OCI-LY3 (cell line): ENCODE measurements at regions not wholly inside any gene's neighbourhood (a gene's known extent, or its start where the extent isn't known, plus 50 kb on each side); places are given as distances from the start of the nearest gene placed in this dataset.
"Not testable (repeated sequence)": the region's sequence is repeated elsewhere in the genome, so short reads cannot be mapped to it uniquely, and the experiment has no call there.

ENCODE experiments used
- H2AFZ ChIP-seq: fragments of 200-600, 300-600 bp; shearing (Covaris generic); 2 replicates; pipeline ENCODE4 v1.6.0; 2014; ENCODE audit warnings: antibody characterized with exemption, low read depth, low read length
- H3K27ac ChIP-seq: fragments of 200-600, 300-600 bp; sonication (generic); 2 replicates; pipeline ENCODE4 v1.5.1; 2014; ENCODE audit warnings: mild to moderate bottlenecking, low read length, moderate library complexity, mixed read lengths
- H3K27me3 ChIP-seq: fragments of 200-600, 300-600 bp; sonication (generic); 2 replicates; pipeline ENCODE4 v1.6.1; 2014; ENCODE audit warnings: low read depth, low read length, mixed read lengths
- H3K36me3 ChIP-seq: fragments of 200-600, 300-600 bp; sonication (generic); replicated peaks from 2 replicates; pipeline ENCODE3; 2014; ENCODE audit warnings: low read depth, low read length, mixed read lengths
- H3K4me1 ChIP-seq: fragments of 300-600, 200-600 bp; sonication (generic); 2 replicates; pipeline ENCODE4 v1.6.1; 2014; ENCODE audit warnings: low read length, mixed read lengths
- H3K4me2 ChIP-seq: fragments of 200-600, 300-600 bp; sonication (generic); 2 replicates; pipeline ENCODE4 v1.6.1; 2014; ENCODE audit warnings: low read length, mixed read lengths
- H3K4me3 ChIP-seq: fragments of 300-600, 200-600 bp; sonication (generic); 2 replicates; pipeline ENCODE4 v1.5.1; 2014; ENCODE audit warnings: antibody characterized with exemption, mild to moderate bottlenecking, low read length, moderate library complexity
- H3K79me2 ChIP-seq: fragments of 300-600, 200-600 bp; shearing (Covaris generic); 2 replicates; pipeline ENCODE4 v1.6.1; 2014; ENCODE audit warnings: mild to moderate bottlenecking, low read length, mixed read lengths
- H3K9ac ChIP-seq: fragments of 300-600, 200-600 bp; shearing (Covaris generic); 2 replicates; pipeline ENCODE4 v1.6.0; 2014; ENCODE audit warnings: mild to moderate bottlenecking, low read length, moderate library complexity
- H3K9me3 ChIP-seq: fragments of 200-600, 300-600 bp; shearing (Covaris generic); 2 replicates; pipeline ENCODE4 v1.6.1; 2014; ENCODE audit warnings: low read length, mixed read lengths; ENCODE audit not compliant: insufficient read depth
- H4K20me1 ChIP-seq: fragments of 200-600, 300-600 bp; sonication (generic); 2 replicates; pipeline ENCODE4 v1.6.1; 2016; ENCODE audit warnings: low read length, mixed read lengths; ENCODE audit not compliant: insufficient read depth

DNA sequence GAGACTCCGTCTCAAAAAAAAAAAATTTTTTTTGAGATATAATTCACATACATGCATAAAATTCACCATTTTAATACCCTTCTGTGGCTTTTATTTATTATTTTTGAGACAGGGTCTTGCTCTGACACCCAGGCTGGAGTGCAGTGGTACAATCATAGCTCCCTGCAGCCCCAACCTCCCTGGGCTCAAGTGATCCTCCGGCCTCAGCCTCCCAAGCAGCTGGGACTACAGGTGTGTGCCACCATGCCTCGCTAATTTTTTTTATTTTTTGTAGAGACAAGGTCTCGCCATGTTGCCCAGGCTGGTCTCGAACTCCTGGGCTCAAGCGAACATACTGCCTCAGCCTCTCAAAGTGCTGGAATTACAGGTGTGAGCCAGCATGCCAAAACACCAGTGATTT lies 305.9 kb downstream of the GOLGA6L6 start:
- not testable (repeated sequence) for H3K4me2 ChIP-seq, H3K4me1 ChIP-seq, H4K20me1 ChIP-seq, H3K27ac ChIP-seq, H3K36me3 ChIP-seq, H3K9ac ChIP-seq, H3K27me3 ChIP-seq, H3K79me2 ChIP-seq, H3K9me3 ChIP-seq, H2AFZ ChIP-seq, H3K4me3 ChIP-seq

DNA sequence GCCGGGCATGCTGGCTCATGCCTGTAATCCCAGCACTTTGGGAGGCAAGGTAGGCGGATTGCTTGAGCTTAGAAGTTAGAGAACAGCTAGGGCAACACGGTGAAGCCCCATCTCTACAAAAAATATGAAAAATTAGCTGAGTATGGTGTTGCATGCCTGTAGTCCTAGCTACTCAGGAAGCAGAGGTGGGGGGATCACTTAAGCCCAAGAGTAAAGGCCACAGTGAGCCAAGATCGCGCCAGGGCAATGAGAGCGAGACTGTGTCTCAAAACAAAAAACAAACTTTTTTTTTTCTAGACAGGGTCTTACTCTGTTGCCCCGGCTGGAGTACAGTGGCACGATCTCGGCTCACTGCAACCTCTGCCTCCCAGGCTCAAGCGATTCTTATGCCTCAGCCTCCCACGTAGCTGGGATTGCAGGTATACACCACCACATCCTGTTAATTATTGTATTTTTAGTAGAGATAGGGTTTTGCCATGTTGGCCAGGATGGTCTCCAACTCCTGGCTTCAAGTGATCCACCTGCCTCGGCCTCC lies 307.5 kb downstream of the GOLGA6L6 start:
- not testable (repeated sequence) for H3K27ac ChIP-seq, H3K4me2 ChIP-seq, H3K27me3 ChIP-seq, H3K79me2 ChIP-seq, H3K36me3 ChIP-seq, H3K4me1 ChIP-seq, H3K9ac ChIP-seq, H4K20me1 ChIP-seq, H2AFZ ChIP-seq, H3K9me3 ChIP-seq, H3K4me3 ChIP-seq

DNA sequence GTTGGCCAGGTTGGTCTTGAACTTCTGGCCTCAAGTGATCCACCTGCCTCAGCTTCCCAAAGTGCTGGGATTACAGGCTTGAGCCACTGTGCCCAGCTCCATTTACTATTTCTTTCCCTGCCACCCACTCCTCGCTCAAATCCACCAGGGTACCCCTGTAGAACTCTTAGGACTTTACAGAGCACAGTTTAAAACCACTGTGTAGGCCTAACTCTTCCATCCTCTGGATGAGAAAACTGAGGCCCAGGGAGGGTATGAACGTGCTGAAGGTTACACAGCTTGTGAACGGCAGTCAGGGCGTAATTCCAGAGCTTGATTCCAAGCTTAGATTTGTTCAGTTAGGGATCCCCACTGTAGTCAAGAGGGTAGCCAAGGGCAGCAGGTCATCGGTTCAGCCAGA lies 309.1 kb downstream of the GOLGA6L6 start:
- not testable (repeated sequence) for H2AFZ ChIP-seq, H3K9me3 ChIP-seq, H3K27ac ChIP-seq, H3K27me3 ChIP-seq, H3K4me3 ChIP-seq, H3K4me1 ChIP-seq, H3K4me2 ChIP-seq, H3K79me2 ChIP-seq, H4K20me1 ChIP-seq, H3K9ac ChIP-seq, H3K36me3 ChIP-seq

DNA sequence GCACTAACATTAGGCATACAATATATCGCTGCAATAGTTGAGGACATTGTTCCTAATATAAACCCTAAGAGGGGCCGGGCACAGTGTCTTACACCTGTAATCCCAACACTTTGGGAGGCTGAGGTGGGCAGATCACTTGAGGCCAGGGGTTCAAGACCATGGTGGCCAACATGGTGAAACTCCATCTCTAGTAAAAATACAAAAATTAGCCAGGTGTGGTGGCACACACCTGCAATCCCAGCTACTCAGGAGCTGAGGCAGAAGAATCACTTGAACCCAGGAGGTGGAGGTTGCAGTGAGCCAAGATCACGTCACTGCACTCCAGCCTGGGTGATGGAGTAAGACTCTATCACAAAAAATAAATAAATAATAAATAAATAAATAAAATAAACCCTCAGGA lies 310.9 kb downstream of the GOLGA6L6 start:
- H3K79me2 ChIP-seq, H4K20me1 ChIP-seq, H3K27ac ChIP-seq, H3K4me2 ChIP-seq, H3K36me3 ChIP-seq, H3K4me3 ChIP-seq, H3K4me1 ChIP-seq, H3K9ac ChIP-seq, H3K27me3 ChIP-seq, H2AFZ ChIP-seq, H3K9me3 ChIP-seq: not testable (repeated sequence)

DNA sequence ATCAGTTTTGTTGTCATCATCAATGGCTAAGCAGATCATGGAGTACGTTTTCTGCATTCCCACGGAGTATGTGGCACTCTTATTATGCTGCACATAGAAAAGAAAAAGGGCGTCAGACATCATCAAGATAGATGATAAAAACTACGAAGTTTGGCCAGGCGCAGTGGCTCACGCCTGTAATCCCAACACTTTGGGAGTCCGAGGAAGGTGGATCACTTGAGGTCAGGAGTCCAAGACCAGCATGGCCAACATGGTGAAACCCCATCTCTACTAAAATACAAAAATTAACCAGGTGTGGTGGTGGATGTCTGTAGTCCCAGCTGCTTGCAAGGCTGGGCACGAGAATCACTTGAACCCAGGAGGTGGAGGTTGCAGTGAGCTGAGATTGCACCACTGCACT lies 312.8 kb downstream of the GOLGA6L6 start:
- not testable (repeated sequence) for H3K4me2 ChIP-seq, H3K4me1 ChIP-seq, H3K27ac ChIP-seq, H3K79me2 ChIP-seq, H3K9ac ChIP-seq, H2AFZ ChIP-seq, H3K4me3 ChIP-seq, H3K36me3 ChIP-seq, H3K27me3 ChIP-seq, H3K9me3 ChIP-seq, H4K20me1 ChIP-seq

GRCh38 chr15:20227119-20227853 lies 314.3 kb downstream of the GOLGA6L6 start:
- not testable (repeated sequence) for H4K20me1 ChIP-seq, H3K27ac ChIP-seq, H3K27me3 ChIP-seq, H3K79me2 ChIP-seq, H3K4me1 ChIP-seq, H2AFZ ChIP-seq, H3K4me2 ChIP-seq, H3K4me3 ChIP-seq, H3K36me3 ChIP-seq, H3K9me3 ChIP-seq, H3K9ac ChIP-seq

DNA sequence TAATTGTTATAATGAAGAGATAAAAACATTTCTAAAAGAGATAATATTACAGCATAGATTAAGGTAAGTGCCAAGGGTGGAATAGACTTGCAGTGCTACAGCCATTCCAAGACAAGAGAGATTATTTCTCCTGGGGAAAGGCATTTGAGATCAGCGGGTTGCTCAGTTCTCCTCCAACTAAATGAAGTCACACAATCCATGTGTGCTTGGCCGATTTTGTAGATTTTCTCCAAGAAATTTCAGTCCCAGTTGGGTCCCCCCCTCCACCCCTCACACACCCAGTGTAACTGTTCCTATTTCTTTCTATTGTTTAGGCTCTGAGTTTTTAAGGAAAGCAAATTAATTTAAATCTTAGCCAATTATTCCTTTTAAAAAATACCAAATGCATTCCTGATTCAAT lies 315.1 kb downstream of the GOLGA6L6 start:
- not testable (repeated sequence) for H3K4me3 ChIP-seq, H3K36me3 ChIP-seq, H3K4me1 ChIP-seq, H3K27me3 ChIP-seq, H2AFZ ChIP-seq, H3K9me3 ChIP-seq, H3K27ac ChIP-seq, H3K79me2 ChIP-seq, H4K20me1 ChIP-seq, H3K9ac ChIP-seq, H3K4me2 ChIP-seq

DNA sequence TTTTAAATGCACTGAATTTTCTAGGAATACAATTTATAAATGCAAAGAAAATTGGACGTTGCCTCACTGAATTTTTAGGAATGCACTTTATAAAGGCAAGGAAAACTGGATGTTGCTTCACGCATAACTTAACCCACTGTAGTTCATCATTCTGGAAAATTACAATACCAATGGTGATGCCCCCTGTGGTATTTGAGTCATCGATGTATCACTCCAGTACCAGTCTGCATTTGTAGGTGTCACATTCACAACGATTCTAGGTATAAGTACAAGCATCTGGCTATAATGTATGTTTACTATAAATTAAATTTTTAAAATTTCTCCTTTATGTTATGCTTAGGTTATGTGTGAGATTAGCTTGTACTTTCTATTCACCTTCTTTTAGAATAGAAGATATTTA lies 320.5 kb downstream of the GOLGA6L6 start:
- not testable (repeated sequence) for H3K36me3 ChIP-seq, H3K27ac ChIP-seq, H3K27me3 ChIP-seq, H3K9ac ChIP-seq, H3K9me3 ChIP-seq, H3K4me3 ChIP-seq, H4K20me1 ChIP-seq, H3K4me2 ChIP-seq, H3K79me2 ChIP-seq, H2AFZ ChIP-seq
- H3K4me1 ChIP-seq, result peaks cover 17% of the 10 kb centered on the region

DNA sequence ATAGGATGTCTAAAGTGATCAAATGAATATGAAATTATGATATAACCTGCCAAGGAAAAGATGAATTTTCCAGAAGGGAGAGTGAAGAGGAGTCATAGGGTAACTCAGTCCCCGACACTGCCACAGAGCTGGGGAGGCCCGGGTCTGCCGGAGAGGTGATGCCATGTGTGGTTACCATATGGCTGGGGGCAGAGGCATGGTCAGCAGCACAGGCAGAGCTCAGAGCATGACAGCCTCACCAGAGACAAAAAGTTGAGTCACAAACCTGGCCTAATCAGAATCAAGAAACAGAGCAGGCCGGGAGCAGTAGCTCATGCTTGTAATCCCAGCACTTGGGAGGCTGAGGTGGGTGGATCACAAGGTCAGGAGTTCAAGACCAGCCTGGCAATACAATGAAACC lies 322.4 kb downstream of the GOLGA6L6 start:
- H3K4me2 ChIP-seq, H3K9ac ChIP-seq, H3K4me3 ChIP-seq, H3K27me3 ChIP-seq, H3K9me3 ChIP-seq, H3K79me2 ChIP-seq, H3K27ac ChIP-seq, H4K20me1 ChIP-seq, H3K36me3 ChIP-seq, H2AFZ ChIP-seq: not testable (repeated sequence)
- peaks cover 17% of the 10 kb centered on the region for H3K4me1 ChIP-seq

GRCh38 chr15:20215700-20216099 lies 325.9 kb downstream of the GOLGA6L6 start:
- not testable (repeated sequence) for H3K4me2 ChIP-seq, H3K36me3 ChIP-seq, H3K9ac ChIP-seq

More at GRCh38 chr15:20215700-20216099, 325.9 kb downstream of the GOLGA6L6 start:
- not testable (repeated sequence) for H4K20me1 ChIP-seq, H3K27me3 ChIP-seq, H3K27ac ChIP-seq, H2AFZ ChIP-seq, H3K9me3 ChIP-seq, H3K4me3 ChIP-seq, H3K79me2 ChIP-seq
- H3K4me1 ChIP-seq, result peaks cover 22% of the 10 kb centered on the region
